ENCODE measurements at regions not wholly inside any gene's neighbourhood (a gene's known extent, or its start where the extent isn't known, plus 50 kb on each side); places are given as distances from the start of the nearest gene placed in this dataset.

DNA sequence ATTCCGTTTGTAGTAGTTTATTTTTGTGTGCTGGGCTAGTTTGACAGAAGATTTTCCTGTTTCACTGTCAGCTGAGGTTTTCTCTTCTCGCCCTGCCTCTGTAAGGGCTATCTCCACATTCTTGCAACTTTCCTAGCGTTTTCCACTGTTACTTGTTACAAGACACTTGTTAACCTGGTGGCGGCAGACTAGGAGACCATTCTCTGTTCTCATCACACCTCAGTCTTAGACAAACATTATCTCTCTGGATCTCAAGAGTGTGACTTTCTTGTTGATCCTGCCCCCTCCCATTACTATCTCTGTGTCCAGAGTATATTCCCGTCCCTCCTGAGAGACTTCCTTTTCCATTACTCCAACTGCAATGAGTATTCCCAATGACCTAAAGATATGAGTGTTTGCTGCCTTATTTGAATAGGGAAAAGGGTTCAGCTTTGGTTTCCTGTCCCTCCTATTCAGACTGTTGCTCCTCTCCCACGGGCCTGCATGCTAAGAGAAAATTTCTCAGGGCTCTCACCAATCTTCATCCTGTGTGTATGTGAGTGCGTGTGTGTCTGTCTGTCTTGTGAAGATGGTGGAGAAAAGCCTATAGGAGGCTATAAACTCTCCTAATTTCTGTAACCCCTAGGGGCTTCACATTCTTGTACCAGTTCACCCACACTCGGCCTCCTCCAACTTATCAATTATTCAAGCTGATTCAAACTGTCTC is 722.4 kb upstream of the POT1 start:
- H3K27me3 ChIP-seq (ENCODE audit: control insufficient read depth, insufficient read depth, low read length) = no peaks in the 10 kb centered on the region
- H3K4me3 ChIP-seq (ENCODE audit: low read length) = no peak overlapping the region
- no peaks in the 10 kb centered on the region for H3K36me3 ChIP-seq (ENCODE audit: control insufficient read depth, insufficient read depth, low read length)
- DNase-seq = no peak
- no peak overlapping the region for H3K27ac ChIP-seq (ENCODE audit: low read length)
- WGBS (ENCODE audit: insufficient coverage, low lambda C conversion rate) = 40% methylated on average over 2 of the region's 8 CpGs
- no peaks in the 10 kb centered on the region for H3K4me1 ChIP-seq (ENCODE audit: control insufficient read depth, insufficient read depth, low read length)
- H3K9me3 ChIP-seq (ENCODE audit: control insufficient read depth, low read depth, low read length) = no peaks in the 10 kb centered on the region

DNA sequence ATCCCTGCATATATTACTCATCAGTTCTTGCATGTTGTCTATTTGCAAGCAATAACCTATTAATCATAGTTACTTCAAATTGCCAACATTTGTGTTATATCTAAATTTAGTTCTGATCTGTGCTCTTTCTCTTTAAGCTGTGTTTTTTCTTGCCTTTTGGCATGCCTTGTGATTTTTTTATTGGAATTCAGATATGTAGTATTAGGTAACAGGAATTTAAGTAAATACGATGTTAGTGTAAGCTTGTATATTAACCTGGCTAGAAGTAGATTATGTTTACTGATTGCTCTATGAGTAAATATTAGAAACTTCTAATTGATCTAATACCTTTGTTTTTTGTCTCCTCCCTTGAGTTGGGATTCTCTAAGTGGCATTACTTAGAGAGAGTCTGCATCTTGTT is 718.9 kb upstream of the POT1 start:
- Histone ChIP-seq H3K27me3 (ENCODE audit: control insufficient read depth, insufficient read depth, low read length) (no peaks in the 10 kb centered on the region), H3K9me3 (ENCODE audit: control insufficient read depth, low read depth, low read length) (no peaks in the 10 kb centered on the region), H3K4me1 (ENCODE audit: control insufficient read depth, insufficient read depth, low read length) (no peaks in the 10 kb centered on the region), H3K36me3 (ENCODE audit: control insufficient read depth, insufficient read depth, low read length) (no peaks in the 10 kb centered on the region), H3K4me3 (ENCODE audit: low read length) (no peak overlapping the region), H3K27ac (ENCODE audit: low read length) (no peak overlapping the region)
- no peak for DNase-seq
- 14% methylated on average over 1 of the region's 1 CpG for WGBS (ENCODE audit: insufficient coverage, low lambda C conversion rate)

DNA sequence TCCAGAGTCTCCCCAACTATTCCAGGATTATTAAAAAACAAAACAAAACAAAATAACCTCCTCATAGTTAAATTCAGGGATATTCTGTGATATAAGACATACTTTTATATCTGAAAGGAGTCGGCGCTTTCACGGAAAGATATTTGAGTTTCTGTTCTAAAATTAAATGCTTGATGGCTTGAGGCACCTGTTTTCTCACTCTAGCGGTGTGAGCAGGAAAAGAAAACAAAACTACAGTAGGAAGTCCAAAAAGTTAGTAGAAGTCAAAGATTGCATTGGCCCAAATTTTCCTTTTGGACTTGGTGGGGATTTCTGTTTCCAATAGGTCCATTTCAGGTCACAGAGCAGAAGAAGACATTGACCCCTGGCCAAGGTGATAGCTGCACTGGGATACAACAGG is 716.1 kb upstream of the POT1 start:
- DNase-seq = no peak
- H3K4me1 ChIP-seq (ENCODE audit: control insufficient read depth, insufficient read depth, low read length) = no peaks in the 10 kb centered on the region
- H3K27ac ChIP-seq (ENCODE audit: low read length) = no peak overlapping the region
- H3K4me3 ChIP-seq (ENCODE audit: low read length) = no peak overlapping the region
- H3K27me3 ChIP-seq (ENCODE audit: control insufficient read depth, insufficient read depth, low read length) = no peaks in the 10 kb centered on the region
- 100% methylated on average over 1 of the region's 4 CpGs for WGBS (ENCODE audit: insufficient coverage, low lambda C conversion rate)
- no peaks in the 10 kb centered on the region for H3K9me3 ChIP-seq (ENCODE audit: control insufficient read depth, low read depth, low read length)
- no peaks in the 10 kb centered on the region for H3K36me3 ChIP-seq (ENCODE audit: control insufficient read depth, insufficient read depth, low read length)

GRCh38 chr7:125644109-125644508 is 714.5 kb upstream of the POT1 start:
- no peaks in the 10 kb centered on the region for H3K9me3 ChIP-seq (ENCODE audit: control insufficient read depth, low read depth, low read length)
- H3K27ac ChIP-seq (ENCODE audit: low read length) = no peak overlapping the region
- H3K36me3 ChIP-seq (ENCODE audit: control insufficient read depth, insufficient read depth, low read length) = no peaks in the 10 kb centered on the region
- WGBS (ENCODE audit: insufficient coverage, low lambda C conversion rate) = 87% methylated on average over 1 of the region's 1 CpG
- no peaks in the 10 kb centered on the region for H3K4me1 ChIP-seq (ENCODE audit: control insufficient read depth, insufficient read depth, low read length)
- DNase-seq = no peak
- no peaks in the 10 kb centered on the region for H3K27me3 ChIP-seq (ENCODE audit: control insufficient read depth, insufficient read depth, low read length)
- H3K4me3 ChIP-seq (ENCODE audit: low read length) = no peak overlapping the region

DNA sequence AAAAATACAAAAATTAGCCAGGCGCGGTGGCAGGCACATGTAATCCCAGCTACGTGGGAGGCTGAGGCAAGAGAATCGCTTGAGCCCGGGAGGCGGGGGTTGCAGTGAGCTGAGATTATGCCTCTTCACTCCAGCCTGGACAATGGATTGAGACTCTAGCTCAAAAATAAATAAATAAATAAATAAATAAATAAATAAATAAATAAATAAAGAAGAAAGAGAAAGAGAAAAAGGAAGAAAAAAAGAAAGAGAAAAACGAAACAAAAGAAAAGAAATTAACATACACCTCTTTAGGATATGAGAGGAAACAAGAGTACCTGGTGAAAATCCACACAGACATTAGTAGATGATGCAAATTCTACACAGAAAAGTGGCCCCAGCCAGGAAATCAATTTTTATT is 713.7 kb upstream of the POT1 start:
- DNase-seq = no peak
- Histone ChIP-seq H3K4me3 (ENCODE audit: low read length) (no peak overlapping the region), H3K36me3 (ENCODE audit: control insufficient read depth, insufficient read depth, low read length) (no peaks in the 10 kb centered on the region), H3K27ac (ENCODE audit: low read length) (no peak overlapping the region), H3K4me1 (ENCODE audit: control insufficient read depth, insufficient read depth, low read length) (no peaks in the 10 kb centered on the region), H3K9me3 (ENCODE audit: control insufficient read depth, low read depth, low read length) (no peaks in the 10 kb centered on the region), H3K27me3 (ENCODE audit: control insufficient read depth, insufficient read depth, low read length) (no peaks in the 10 kb centered on the region)
- WGBS (ENCODE audit: insufficient coverage, low lambda C conversion rate) = 85% methylated on average over 1 of the region's 7 CpGs

- Histone ChIP-seq H3K36me3 (ENCODE audit: control insufficient read depth, insufficient read depth, low read length) (no peaks in the 10 kb centered on the region), H3K27ac (ENCODE audit: low read length) (no peak overlapping the region), H3K4me3 (ENCODE audit: low read length) (no peak overlapping the region), H3K4me1 (ENCODE audit: control insufficient read depth, insufficient read depth, low read length) (no peaks in the 10 kb centered on the region), H3K9me3 (ENCODE audit: control insufficient read depth, low read depth, low read length) (no peaks in the 10 kb centered on the region), H3K27me3 (ENCODE audit: control insufficient read depth, insufficient read depth, low read length) (no peaks in the 10 kb centered on the region)
- DNase-seq = no peak
- 85% methylated on average over 3 of the region's 3 CpGs for WGBS (ENCODE audit: insufficient coverage, low lambda C conversion rate)
Measured at GRCh38 chr7:125641884-125642283, 712.3 kb upstream of the POT1 start.

- no peak for DNase-seq
Measured at GRCh38 chr7:125636320-125636962, 706.8 kb upstream of the POT1 start.

DNA sequence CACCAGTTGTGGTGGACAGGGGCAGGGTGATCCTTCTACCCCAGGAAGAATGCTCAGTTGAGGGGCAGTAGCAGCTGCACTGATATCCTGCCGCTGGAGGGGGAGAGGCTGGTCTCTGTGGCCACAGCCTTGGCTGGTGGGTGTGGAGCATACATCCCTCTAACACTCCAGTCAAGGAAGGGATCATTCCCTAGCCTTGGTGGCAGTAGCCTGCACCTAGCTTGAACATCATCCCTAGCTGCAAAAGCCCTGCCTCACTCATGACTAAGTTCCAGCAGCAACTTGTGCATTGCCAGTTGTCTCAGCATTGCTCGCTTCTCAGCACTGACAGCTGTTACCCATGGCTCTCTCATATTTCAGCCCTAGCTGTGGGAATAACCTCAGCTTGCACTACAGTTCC is 688.9 kb upstream of the POT1 start:
- Histone ChIP-seq H3K4me1 (ENCODE audit: control insufficient read depth, insufficient read depth, low read length) (no peaks in the 10 kb centered on the region), H3K9me3 (ENCODE audit: control insufficient read depth, low read depth, low read length) (no peaks in the 10 kb centered on the region), H3K27me3 (ENCODE audit: control insufficient read depth, insufficient read depth, low read length) (no peaks in the 10 kb centered on the region), H3K4me3 (ENCODE audit: low read length) (no peak overlapping the region), H3K27ac (ENCODE audit: low read length) (no peak overlapping the region), H3K36me3 (ENCODE audit: control insufficient read depth, insufficient read depth, low read length) (no peaks in the 10 kb centered on the region)
- DNase-seq = no peak
- no CpG with 5 or more reads among the region's 2 CpGs for WGBS (ENCODE audit: insufficient coverage, low lambda C conversion rate)

More at GRCh38 chr7:125636320-125636962, 706.8 kb upstream of the POT1 start:
- H3K9me3 ChIP-seq (ENCODE audit: control insufficient read depth, low read depth, low read length) = no peaks in the 10 kb centered on the region
- H3K4me1 ChIP-seq (ENCODE audit: control insufficient read depth, insufficient read depth, low read length) = no peaks in the 10 kb centered on the region
- H3K36me3 ChIP-seq (ENCODE audit: control insufficient read depth, insufficient read depth, low read length) = no peaks in the 10 kb centered on the region
- no peaks in the 10 kb centered on the region for H3K27me3 ChIP-seq (ENCODE audit: control insufficient read depth, insufficient read depth, low read length)
- no peak overlapping the region for H3K4me3 ChIP-seq (ENCODE audit: low read length)
- H3K27ac ChIP-seq (ENCODE audit: low read length) = no peak overlapping the region

GRCh38 chr7:125611582-125611981 is 682.0 kb upstream of the POT1 start:
- H3K4me1 ChIP-seq (ENCODE audit: control insufficient read depth, insufficient read depth, low read length) = no peaks in the 10 kb centered on the region
- no peaks in the 10 kb centered on the region for H3K9me3 ChIP-seq (ENCODE audit: control insufficient read depth, low read depth, low read length)
- no peaks in the 10 kb centered on the region for H3K36me3 ChIP-seq (ENCODE audit: control insufficient read depth, insufficient read depth, low read length)
- H3K4me3 ChIP-seq (ENCODE audit: low read length) = no peak overlapping the region
- no peak overlapping the region for H3K27ac ChIP-seq (ENCODE audit: low read length)
- DNase-seq = no peak
- H3K27me3 ChIP-seq (ENCODE audit: control insufficient read depth, insufficient read depth, low read length) = no peaks in the 10 kb centered on the region

GRCh38 chr7:125606671-125607070 is 677.0 kb upstream of the POT1 start:
- Histone ChIP-seq H3K4me1 (ENCODE audit: control insufficient read depth, insufficient read depth, low read length) (no peaks in the 10 kb centered on the region), H3K27ac (ENCODE audit: low read length) (no peak overlapping the region), H3K27me3 (ENCODE audit: control insufficient read depth, insufficient read depth, low read length) (no peaks in the 10 kb centered on the region), H3K4me3 (ENCODE audit: low read length) (no peak overlapping the region), H3K9me3 (ENCODE audit: control insufficient read depth, low read depth, low read length) (no peaks in the 10 kb centered on the region), H3K36me3 (ENCODE audit: control insufficient read depth, insufficient read depth, low read length) (no peaks in the 10 kb centered on the region)
- 78% methylated on average over 3 of the region's 3 CpGs for WGBS (ENCODE audit: insufficient coverage, low lambda C conversion rate)
- no peak for DNase-seq

DNA sequence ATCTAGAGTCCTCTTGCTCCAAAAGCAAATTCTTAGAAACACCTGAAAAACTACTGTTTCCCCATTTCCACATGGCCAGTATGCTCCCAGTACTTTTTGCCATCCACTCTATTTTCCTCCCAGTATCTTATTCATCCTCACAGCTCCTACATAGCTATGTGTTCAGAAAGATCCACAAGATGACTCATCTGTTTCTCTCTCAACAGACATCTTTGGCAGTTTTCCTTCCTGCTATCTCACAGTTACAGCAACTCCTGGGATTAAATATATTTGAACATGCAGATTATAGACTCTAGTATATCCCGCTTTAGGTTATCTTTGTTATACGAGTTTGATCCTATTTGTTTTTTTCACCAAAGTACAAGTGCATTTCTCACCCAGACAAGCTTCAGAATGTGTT is 675.6 kb upstream of the POT1 start:
- H3K36me3 ChIP-seq (ENCODE audit: control insufficient read depth, insufficient read depth, low read length) = no peaks in the 10 kb centered on the region
- H3K4me3 ChIP-seq (ENCODE audit: low read length) = no peak overlapping the region
- no peak overlapping the region for H3K27ac ChIP-seq (ENCODE audit: low read length)
- no peaks in the 10 kb centered on the region for H3K9me3 ChIP-seq (ENCODE audit: control insufficient read depth, low read depth, low read length)
- no peaks in the 10 kb centered on the region for H3K27me3 ChIP-seq (ENCODE audit: control insufficient read depth, insufficient read depth, low read length)
- no peak for DNase-seq
- 34% methylated on average over 2 of the region's 2 CpGs for WGBS (ENCODE audit: insufficient coverage, low lambda C conversion rate)
- no peaks in the 10 kb centered on the region for H3K4me1 ChIP-seq (ENCODE audit: control insufficient read depth, insufficient read depth, low read length)

Measured in large intestine (tissue), 3 donors.